ENCODE measurements at regions not wholly inside any gene's neighbourhood (a gene's known extent, or its start where the extent isn't known, plus 50 kb on each side); places are given as distances from the start of the nearest gene placed in this dataset.

DNA sequence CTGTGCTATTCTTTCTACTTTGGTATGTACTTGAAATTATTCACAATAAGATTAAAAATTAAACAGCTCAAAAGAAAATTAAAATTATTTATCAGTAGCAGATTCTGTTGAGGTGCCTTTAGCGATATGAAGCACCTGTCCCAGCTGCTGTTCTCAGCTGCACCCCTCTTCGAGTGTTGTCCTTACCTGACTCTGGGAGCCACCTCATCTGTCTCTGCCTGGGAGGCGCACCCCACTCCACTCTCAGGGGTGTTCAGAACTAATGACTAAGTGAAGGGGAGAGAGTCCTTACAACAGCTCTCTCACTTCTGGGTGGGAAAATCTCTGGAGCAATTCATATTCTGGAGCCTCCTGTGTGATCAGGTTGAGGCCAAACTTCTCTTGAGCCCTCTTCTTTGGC is 745.7 kb downstream of the RFPL4B start:
- no peak for DNase-seq (ENCODE audit: low read depth)

DNA sequence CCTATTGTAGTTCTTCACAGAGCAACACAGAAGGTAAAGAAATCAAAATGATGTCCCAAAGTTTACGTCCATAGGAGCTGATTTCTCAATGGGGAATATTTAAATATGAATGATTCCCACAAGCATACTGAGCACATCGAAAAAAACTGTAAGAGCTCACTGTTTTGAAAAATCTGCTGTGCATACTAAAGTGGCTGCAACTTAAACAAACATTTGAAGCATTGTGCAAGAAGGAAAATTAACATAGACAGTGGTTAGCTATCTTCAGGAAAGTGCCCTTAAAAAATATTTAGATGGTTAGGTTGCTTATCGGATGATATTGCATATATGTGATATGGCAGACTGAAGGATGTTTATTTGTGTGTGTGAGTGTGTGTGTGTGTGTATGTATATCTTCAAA is 747.6 kb downstream of the RFPL4B start:
- no peak for DNase-seq (ENCODE audit: low read depth)

DNA sequence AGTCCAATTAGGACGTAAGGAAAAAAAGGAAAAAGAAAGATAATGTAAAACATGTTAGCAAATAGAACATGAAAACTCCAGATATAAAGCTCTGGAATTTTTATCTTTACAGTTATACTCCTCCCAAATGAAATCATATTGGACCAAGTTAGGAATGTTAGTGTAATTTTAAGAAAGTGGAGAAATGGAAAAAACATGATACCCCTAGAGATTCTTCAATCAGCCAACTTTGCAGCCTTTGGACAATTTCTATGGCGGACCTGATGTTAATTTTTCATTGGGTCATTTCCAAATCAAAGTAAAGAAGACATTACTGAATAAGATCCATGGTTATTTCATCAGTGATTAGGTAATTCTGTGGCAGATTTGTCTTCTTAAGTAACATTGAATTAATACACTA is 748.7 kb downstream of the RFPL4B start:
- no peak for DNase-seq (ENCODE audit: low read depth)

- no peak for DNase-seq (ENCODE audit: low read depth)
These were observed 754.4 kb upstream of the MARCKS start for GRCh38 chr6:113102761-113103160.

DNA sequence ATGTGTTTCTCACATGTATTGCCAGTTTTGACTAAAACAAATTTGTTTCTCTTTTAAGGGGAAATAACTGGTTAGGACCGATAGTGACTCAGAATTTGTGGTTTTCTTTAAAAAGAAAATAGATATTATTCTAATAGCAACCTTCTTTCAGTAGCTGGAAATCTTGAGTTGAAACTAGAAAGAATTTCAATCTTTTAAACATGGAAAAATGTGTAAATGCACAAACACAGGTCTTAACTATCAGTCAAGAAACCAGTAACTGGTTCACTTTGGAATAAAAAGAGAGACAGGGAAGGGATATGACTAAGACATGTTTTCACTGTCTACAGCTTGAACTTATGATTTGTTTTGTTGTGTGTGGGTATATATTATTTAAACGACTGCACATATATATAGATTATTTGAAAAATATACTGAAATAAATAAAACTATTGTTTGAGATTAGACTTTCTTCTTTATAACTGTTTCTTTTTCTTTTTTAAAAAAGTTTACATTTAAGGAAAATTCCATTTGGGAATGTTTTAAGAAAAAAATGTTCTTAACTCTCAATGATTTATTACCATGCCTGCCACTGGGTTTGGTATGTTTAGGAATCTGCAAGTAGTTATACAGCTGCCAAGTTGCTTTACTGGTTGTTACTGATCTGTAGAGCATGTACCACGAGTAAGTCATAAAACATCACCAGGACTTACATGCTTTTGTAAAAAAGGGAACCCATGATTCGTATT is 753.3 kb upstream of the MARCKS start:
- peak; percentile 60 for DNase-seq (ENCODE audit: low read depth)

DNA sequence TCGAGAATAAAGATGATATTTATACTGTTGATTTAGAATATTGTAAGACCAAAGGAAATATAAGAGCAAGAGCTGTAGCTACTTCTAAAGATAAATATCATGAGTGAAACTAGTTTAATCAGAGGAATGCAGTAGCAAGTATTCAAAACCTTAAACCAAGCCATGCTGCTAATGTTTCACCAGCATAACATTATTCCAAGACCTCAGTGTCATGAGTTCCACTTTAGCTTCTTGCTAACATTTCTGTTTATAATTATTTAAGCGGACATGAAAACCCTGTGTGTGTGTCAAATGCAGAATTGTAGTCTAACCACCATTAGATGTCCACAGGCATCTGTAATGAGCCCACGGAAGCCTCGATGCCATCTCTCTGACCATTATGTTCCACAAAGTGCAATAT is 752.6 kb upstream of the MARCKS start:
- no peak for DNase-seq (ENCODE audit: low read depth)

DNA sequence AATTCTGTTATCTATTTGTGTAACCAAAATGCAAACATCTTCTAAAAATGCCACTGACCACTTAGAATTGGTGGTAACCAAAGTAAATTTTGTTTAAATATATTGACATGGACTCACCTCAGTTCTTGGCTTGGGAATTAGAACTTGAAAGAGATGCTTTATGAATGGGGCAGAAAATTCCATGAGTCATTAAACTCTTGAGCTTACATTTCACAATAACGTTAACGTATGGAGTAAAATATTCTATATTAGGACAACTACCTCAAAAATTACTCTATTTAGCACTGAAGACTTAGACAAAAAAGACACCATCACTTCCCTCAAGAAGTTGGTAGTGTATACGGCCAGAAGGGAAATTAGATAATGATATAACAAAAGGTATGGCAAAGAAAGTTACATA is 752.2 kb upstream of the MARCKS start:
- DNase-seq (ENCODE audit: low read depth) = no peak

DNA sequence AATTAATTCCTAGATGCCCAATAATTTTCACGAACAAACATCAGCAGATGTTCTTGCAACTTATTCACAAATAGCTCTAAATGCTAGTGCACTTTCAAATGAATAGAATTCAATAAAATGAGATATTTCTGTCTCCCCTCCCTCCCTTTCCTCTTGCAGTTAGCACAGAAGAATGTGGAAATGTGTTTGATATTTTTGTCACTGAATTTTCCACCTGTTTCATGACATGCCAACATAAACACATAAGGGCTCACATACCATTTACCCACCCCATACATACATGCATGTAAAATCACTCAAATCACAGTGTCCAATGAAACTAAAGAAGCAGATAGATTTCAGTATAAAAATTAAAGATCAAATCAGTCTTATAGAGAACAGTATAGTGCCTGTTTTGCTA is 746.9 kb upstream of the MARCKS start:
- no peak for DNase-seq (ENCODE audit: low read depth)

- no peak for DNase-seq (ENCODE audit: low read depth)
These were observed 745.6 kb upstream of the MARCKS start for GRCh38 chr6:113111550-113111949.

GRCh38 chr6:113112086-113112485 is 745.1 kb upstream of the MARCKS start:
- DNase-seq (ENCODE audit: low read depth) = no peak

- no peak for DNase-seq (ENCODE audit: low read depth)
These were observed 741.9 kb upstream of the MARCKS start for GRCh38 chr6:113115196-113115595.

DNA sequence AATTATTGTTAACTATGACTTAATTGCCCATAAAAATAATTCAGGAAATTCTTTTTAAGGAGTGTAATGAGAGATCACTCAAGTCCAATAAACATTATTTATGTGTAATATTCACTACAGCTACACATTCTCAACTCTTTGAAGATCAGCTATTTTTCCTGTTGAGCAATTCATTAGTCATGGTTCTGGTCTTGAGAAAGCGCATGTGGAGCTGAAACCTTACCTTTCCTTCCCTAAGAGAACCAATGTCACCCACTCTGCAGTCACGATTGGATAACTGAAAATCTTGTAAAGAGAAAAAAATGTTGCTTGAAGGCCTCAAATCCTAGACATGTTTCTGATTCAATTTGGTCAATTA is 736.9 kb upstream of the MARCKS start:
- DNase-seq (ENCODE audit: low read depth) = peak; percentile 90

GRCh38 chr6:113120582-113121285 is 736.4 kb upstream of the MARCKS start:
- DNase-seq (ENCODE audit: low read depth) = peak; percentile 86

GRCh38 chr6:113121571-113121970 is 735.6 kb upstream of the MARCKS start:
- DNase-seq (ENCODE audit: low read depth) = no peak

DNA sequence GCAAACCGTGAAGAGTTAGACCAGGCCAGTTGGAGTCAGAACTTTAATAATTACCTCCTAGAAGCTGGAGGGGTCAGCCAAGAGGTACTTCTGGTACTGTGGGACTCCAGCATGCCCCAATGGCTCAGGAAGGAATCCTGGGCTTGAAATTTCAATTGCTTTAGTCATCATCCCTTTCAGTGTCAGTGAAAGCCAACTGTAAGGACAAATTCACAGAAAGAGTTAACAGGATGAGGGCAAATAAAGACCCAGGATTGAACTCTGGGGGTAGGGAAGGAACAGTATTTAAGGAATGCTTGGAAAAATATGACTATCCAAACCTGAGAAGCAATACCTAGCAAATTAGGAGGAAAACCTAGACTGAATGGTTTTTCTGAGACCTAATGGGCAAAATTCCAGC is 735.1 kb upstream of the MARCKS start:
- DNase-seq (ENCODE audit: low read depth) = peak; percentile 72

DNA sequence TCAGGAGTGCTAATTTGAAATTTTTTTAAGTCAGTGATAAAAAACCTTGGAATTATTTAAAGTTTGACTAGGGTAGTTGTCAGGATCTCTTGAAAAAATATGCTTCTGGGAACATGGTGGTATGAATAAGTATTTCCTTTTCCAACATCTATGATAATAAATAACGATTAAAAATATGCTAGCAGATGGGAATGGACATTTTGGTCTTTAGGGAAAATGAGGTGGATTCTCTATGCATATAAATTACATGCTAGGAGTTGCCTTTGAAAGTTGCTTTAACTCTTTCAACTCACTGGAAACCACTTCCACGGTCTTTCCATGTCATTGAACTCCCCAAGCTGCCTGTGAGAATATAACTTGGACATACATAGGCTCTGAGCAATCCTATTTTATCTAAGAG is 731.5 kb upstream of the MARCKS start:
- no peak for DNase-seq (ENCODE audit: low read depth)

DNA sequence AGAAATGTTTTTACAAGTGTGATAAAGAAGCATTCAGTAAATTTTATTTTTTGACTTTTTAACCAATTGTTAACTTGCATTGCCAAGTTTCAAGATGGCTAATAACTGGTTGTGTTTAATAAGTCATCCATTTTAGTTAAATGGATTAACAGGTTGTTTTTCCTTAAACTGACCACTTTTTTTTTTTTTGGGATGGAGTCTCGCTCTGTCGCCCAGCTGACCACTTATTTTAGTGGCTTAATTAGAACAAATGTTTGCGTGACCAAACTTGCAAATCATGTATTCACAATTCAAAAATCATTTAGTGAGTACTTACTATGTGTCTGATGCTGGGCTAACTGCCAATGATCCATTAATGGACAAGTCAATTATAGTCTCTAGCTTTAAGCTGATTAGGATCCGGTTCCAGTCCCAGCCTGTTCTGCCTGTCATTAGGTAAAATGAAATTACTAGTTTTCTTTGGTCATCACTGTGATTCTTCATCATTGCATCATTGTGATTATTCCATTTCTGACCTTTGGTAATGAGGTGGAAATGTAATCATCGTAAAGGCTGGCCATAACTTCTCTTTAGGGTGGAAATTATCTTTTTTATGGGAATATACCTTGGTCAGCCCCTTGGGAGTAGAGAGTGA is 729.2 kb upstream of the MARCKS start:
- DNase-seq (ENCODE audit: low read depth) = no peak

DNA sequence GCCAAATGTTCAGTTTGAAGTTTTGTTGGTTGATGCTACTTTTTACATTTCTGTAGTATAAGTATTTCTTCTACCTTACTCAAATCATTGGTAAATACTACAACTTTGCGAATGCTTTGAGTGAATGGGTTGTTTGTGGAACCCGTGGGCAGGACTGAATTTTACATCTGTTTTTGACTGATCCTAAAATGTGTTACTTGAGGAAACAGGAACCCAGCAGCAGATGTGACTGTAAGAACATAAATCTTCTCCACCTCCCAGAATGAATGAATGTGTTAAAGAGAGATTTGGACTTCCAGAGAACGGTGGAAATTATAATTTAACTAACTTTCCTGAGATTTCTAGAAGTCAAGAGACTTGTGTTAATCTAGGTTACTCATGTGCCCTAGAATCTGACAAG is 728.5 kb upstream of the MARCKS start:
- DNase-seq (ENCODE audit: low read depth) = no peak

DNA sequence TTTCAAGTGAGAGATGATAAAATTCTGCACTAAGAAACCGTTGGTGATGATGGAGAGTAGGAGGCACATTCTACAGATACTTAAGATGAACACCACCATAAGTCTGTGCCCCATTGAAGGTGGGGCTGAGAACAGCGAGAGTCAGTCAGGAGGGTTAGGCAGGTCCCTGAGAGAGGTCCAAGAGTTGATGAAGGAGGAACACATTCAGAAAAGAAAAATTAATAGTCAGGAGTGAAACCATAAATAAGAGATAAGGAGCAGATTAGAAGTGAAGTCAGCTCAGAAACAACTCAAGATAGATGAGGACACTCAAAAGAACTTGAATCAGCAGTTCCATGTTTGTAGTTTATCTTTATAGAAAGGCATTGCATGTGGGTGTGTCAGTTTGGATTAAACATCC is 727.2 kb upstream of the MARCKS start:
- no peak for DNase-seq (ENCODE audit: low read depth)

GRCh38 chr6:113137426-113137825 is 719.7 kb upstream of the MARCKS start:
- DNase-seq (ENCODE audit: low read depth) = peak; percentile 48

DNA sequence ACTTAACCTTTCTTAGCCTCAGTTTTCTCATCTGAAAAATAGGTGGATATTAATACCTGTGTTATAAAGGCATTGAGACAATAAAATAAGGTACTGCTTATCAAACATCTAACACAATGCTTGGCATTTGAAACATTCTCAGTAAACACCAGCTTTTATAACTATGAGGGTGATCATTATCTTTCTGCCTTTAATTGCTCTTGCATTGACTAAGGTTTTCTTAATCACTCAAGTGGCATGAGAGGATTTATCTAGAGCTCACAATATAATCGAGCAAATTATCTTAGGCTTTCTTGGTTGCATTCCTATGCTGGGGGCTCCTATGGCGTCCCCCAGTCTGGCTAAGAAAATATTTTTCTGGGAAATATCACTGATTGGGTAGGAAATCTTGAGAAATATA is 716.4 kb upstream of the MARCKS start:
- DNase-seq (ENCODE audit: low read depth) = no peak

- no peak for DNase-seq (ENCODE audit: low read depth)
These were observed 715.2 kb upstream of the MARCKS start for GRCh38 chr6:113141901-113142300.

- DNase-seq (ENCODE audit: low read depth) = no peak
These were observed 714.4 kb upstream of the MARCKS start for GRCh38 chr6:113142671-113143174.

Measured in stromal cell of bone marrow (primary cell).